WTC11 (cell line): ENCODE measurements at regions not wholly inside any gene's neighbourhood (a gene's known extent, or its start where the extent isn't known, plus 50 kb on each side); places are given as distances from the start of the nearest gene placed in this dataset.

Source experiments
- ATAC-seq: fragments of 200-7000 bp; cut with Tn5 transposase; 2 replicates; pipeline ENCODE4 v1.10.0; 2021; ENCODE audit warnings: mild to moderate bottlenecking, moderate library complexity
- CTCF ChIA-PET: fragments of 300-600 bp; sonication (Branson Sonifier 250); formaldehyde crosslinking; loops from one replicate; lab custom pipeline; 2021; ENCODE audit warnings: antibody characterized with exemption; lab: Charles Lee
- POLR2A ChIA-PET: fragments of 350-600 bp; sonication (Branson Sonifier 250); formaldehyde crosslinking; loops from one replicate; lab custom pipeline; 2021; ENCODE audit warnings: antibody characterized with exemption; lab: Charles Lee
- DNase-seq: peaks from one replicate; pipeline ENCODE4 v3.0.0; 2021; ENCODE audit warnings: low spot score
- H3K27ac Mint-ChIP-seq: 2 replicates; pipeline ENCODE4 v1.8.0; 2021; ENCODE audit warnings: mixed read lengths
- H3K27me3 Mint-ChIP-seq: 2 replicates; pipeline ENCODE4 v1.8.0; 2021; ENCODE audit warnings: low read depth, mild to moderate bottlenecking, moderate library complexity, mixed read lengths
- H3K36me3 Mint-ChIP-seq: 2 replicates; pipeline ENCODE4 v1.8.0; 2021; ENCODE audit warnings: mixed read lengths
- H3K4me1 Mint-ChIP-seq: 2 replicates; pipeline ENCODE4 v1.8.0; 2022; ENCODE audit warnings: mixed read lengths
- H3K4me3 Mint-ChIP-seq: 2 replicates; pipeline ENCODE4 v1.8.0; 2021; ENCODE audit warnings: mild to moderate bottlenecking, moderate library complexity, mixed read lengths
- H3K9me3 Mint-ChIP-seq: 2 replicates; pipeline ENCODE4 v1.8.0; 2021; ENCODE audit warnings: mixed read lengths
- CBFB ChIP-seq: sonication (generic); formaldehyde crosslinking; IDR thresholded peaks from 2 replicates; pipeline ENCODE4 v1.8.1; 2022; ENCODE audit warnings: mild to moderate bottlenecking, low read depth, missing genetic modification reagents
- NR2C2 ChIP-seq: sonication (generic); formaldehyde crosslinking; IDR thresholded peaks from 2 replicates; pipeline ENCODE4 v1.8.0; 2022; ENCODE audit warnings: mild to moderate bottlenecking, missing genetic modification reagents
- NR3C1 ChIP-seq: sonication (generic); formaldehyde crosslinking; conservative IDR thresholded peaks from 2 replicates; pipeline ENCODE4 v1.8.1; 2023; ENCODE audit warnings: low read depth, mild to moderate bottlenecking, missing genetic modification reagents
- TCF7 ChIP-seq: sonication (generic); formaldehyde crosslinking; IDR thresholded peaks from 2 replicates; pipeline ENCODE4 v1.8.0; 2022; ENCODE audit warnings: mild to moderate bottlenecking, low read depth, missing genetic modification reagents, moderate library complexity
- TP53 ChIP-seq: sonication (generic); formaldehyde crosslinking; IDR thresholded peaks from 2 replicates; pipeline ENCODE4 v1.8.1; 2023; ENCODE audit warnings: mild to moderate bottlenecking, missing genetic modification reagents
- ZNF138 ChIP-seq: sonication (generic); formaldehyde crosslinking; conservative IDR thresholded peaks from 2 replicates; pipeline ENCODE4 v1.8.1; 2022; ENCODE audit warnings: mild to moderate bottlenecking, moderate library complexity, missing genetic modification reagents
- TF ChIP-seq, protein P1 (sequence below): sonication (generic); formaldehyde crosslinking; IDR thresholded peaks from 2 replicates; pipeline ENCODE4 v1.8.0; 2023; ENCODE audit warnings: missing genetic modification reagents, mild to moderate bottlenecking, borderline replicate concordance
- TF ChIP-seq, protein P2 (sequence below): fragments of 250-450 bp; sonication (Bioruptor Pico); IDR thresholded peaks from 2 replicates; pipeline ENCODE4 v1.9.0; 2021; ENCODE audit warnings: mild to moderate bottlenecking
- TF ChIP-seq, protein P3 (sequence below): sonication (generic); formaldehyde crosslinking; conservative IDR thresholded peaks from 2 replicates; pipeline ENCODE4 v1.8.1; 2023; ENCODE audit warnings: mild to moderate bottlenecking, low read depth, missing genetic modification reagents, moderate library complexity
- TF ChIP-seq, protein P4 (sequence below): sonication (generic); formaldehyde crosslinking; IDR thresholded peaks from 2 replicates; pipeline ENCODE4 v1.8.1; 2023; ENCODE audit warnings: mild to moderate bottlenecking, missing genetic modification reagents
- TF ChIP-seq, protein P5 (sequence below): sonication (generic); formaldehyde crosslinking; IDR thresholded peaks from 2 replicates; pipeline ENCODE4 v1.8.0; 2023; ENCODE audit warnings: mild to moderate bottlenecking, missing genetic modification reagents
- TF ChIP-seq, protein P6 (sequence below): fragments of 200-600 bp; IDR thresholded peaks from 2 replicates; pipeline ENCODE4 v1.8.0; 2022; ENCODE audit warnings: antibody characterized with exemption
- TF ChIP-seq, protein P7 (sequence below): sonication (generic); formaldehyde crosslinking; IDR thresholded peaks from 2 replicates; pipeline ENCODE4 v1.8.0; 2022; ENCODE audit warnings: mild to moderate bottlenecking, missing genetic modification reagents
- TF ChIP-seq, protein P8 (sequence below): sonication (generic); formaldehyde crosslinking; IDR thresholded peaks from 2 replicates; pipeline ENCODE4 v1.8.0; 2022; ENCODE audit warnings: mild to moderate bottlenecking, missing genetic modification reagents
- TF ChIP-seq, protein P9 (sequence below): fragments of 250-450 bp; sonication (Bioruptor Pico); IDR thresholded peaks from 2 replicates; pipeline ENCODE4 v1.9.0; 2021; ENCODE audit warnings: mild to moderate bottlenecking

DNA sequence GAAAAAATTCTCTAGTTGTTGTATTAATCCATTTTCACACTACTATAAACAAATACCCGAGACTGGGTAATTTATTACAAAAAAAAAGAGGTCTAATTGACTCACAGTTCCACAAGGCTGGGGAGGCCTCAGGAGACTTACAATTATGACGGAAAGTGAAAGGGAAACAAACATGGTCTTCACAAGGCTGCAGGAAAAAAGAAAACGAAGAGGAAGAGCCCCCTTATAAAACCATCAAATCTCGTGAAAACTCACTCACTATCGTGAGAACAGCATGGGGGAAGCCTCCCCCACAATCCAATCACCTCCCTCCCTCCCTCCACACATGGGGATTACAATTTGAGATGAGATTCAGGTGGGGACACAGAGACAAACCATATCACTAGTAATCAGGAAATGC lies 61.7 kb upstream of the SPTBN1 start (continued):
- TF ChIP-seq, protein P1, sequence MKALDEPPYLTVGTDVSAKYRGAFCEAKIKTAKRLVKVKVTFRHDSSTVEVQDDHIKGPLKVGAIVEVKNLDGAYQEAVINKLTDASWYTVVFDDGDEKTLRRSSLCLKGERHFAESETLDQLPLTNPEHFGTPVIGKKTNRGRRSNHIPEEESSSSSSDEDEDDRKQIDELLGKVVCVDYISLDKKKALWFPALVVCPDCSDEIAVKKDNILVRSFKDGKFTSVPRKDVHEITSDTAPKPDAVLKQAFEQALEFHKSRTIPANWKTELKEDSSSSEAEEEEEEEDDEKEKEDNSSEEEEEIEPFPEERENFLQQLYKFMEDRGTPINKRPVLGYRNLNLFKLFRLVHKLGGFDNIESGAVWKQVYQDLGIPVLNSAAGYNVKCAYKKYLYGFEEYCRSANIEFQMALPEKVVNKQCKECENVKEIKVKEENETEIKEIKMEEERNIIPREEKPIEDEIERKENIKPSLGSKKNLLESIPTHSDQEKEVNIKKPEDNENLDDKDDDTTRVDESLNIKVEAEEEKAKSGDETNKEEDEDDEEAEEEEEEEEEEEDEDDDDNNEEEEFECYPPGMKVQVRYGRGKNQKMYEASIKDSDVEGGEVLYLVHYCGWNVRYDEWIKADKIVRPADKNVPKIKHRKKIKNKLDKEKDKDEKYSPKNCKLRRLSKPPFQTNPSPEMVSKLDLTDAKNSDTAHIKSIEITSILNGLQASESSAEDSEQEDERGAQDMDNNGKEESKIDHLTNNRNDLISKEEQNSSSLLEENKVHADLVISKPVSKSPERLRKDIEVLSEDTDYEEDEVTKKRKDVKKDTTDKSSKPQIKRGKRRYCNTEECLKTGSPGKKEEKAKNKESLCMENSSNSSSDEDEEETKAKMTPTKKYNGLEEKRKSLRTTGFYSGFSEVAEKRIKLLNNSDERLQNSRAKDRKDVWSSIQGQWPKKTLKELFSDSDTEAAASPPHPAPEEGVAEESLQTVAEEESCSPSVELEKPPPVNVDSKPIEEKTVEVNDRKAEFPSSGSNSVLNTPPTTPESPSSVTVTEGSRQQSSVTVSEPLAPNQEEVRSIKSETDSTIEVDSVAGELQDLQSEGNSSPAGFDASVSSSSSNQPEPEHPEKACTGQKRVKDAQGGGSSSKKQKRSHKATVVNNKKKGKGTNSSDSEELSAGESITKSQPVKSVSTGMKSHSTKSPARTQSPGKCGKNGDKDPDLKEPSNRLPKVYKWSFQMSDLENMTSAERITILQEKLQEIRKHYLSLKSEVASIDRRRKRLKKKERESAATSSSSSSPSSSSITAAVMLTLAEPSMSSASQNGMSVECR, result no peak
- TF ChIP-seq, protein P2, sequence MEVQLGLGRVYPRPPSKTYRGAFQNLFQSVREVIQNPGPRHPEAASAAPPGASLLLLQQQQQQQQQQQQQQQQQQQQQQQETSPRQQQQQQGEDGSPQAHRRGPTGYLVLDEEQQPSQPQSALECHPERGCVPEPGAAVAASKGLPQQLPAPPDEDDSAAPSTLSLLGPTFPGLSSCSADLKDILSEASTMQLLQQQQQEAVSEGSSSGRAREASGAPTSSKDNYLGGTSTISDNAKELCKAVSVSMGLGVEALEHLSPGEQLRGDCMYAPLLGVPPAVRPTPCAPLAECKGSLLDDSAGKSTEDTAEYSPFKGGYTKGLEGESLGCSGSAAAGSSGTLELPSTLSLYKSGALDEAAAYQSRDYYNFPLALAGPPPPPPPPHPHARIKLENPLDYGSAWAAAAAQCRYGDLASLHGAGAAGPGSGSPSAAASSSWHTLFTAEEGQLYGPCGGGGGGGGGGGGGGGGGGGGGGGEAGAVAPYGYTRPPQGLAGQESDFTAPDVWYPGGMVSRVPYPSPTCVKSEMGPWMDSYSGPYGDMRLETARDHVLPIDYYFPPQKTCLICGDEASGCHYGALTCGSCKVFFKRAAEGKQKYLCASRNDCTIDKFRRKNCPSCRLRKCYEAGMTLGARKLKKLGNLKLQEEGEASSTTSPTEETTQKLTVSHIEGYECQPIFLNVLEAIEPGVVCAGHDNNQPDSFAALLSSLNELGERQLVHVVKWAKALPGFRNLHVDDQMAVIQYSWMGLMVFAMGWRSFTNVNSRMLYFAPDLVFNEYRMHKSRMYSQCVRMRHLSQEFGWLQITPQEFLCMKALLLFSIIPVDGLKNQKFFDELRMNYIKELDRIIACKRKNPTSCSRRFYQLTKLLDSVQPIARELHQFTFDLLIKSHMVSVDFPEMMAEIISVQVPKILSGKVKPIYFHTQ (CRISPR knock-in tag), result no peak
- TF ChIP-seq TCF7, result no peak

DNA sequence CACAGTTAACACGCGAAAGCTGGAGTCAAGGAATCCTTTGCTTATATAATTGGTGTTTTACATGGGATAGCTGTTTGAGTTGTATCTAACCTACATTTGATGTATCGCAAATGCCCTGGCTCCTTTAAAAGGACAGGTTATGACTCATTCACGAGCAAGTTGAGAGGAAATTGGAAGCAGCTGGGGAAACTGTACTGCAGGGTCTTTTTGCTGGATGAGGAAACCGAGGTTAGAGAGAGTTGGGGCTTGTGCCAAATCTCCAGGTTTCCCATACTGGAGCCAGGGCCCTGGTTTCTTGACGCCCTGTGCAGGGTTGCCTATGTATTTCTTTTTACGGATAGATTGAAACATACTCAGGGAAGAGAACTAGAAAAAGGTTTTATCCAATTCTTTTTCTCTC lies 60.0 kb upstream of the SPTBN1 start:
- no peaks in the 10 kb centered on the region for H3K4me1 Mint-ChIP-seq
- CTCF ChIA-PET, result no interaction called here
- no peak for TF ChIP-seq NR3C1 (CRISPR knock-in tag)
- TF ChIP-seq, protein P3, sequence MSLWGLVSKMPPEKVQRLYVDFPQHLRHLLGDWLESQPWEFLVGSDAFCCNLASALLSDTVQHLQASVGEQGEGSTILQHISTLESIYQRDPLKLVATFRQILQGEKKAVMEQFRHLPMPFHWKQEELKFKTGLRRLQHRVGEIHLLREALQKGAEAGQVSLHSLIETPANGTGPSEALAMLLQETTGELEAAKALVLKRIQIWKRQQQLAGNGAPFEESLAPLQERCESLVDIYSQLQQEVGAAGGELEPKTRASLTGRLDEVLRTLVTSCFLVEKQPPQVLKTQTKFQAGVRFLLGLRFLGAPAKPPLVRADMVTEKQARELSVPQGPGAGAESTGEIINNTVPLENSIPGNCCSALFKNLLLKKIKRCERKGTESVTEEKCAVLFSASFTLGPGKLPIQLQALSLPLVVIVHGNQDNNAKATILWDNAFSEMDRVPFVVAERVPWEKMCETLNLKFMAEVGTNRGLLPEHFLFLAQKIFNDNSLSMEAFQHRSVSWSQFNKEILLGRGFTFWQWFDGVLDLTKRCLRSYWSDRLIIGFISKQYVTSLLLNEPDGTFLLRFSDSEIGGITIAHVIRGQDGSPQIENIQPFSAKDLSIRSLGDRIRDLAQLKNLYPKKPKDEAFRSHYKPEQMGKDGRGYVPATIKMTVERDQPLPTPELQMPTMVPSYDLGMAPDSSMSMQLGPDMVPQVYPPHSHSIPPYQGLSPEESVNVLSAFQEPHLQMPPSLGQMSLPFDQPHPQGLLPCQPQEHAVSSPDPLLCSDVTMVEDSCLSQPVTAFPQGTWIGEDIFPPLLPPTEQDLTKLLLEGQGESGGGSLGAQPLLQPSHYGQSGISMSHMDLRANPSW (CRISPR knock-in tag), result no peak
- TF ChIP-seq, protein P4, sequence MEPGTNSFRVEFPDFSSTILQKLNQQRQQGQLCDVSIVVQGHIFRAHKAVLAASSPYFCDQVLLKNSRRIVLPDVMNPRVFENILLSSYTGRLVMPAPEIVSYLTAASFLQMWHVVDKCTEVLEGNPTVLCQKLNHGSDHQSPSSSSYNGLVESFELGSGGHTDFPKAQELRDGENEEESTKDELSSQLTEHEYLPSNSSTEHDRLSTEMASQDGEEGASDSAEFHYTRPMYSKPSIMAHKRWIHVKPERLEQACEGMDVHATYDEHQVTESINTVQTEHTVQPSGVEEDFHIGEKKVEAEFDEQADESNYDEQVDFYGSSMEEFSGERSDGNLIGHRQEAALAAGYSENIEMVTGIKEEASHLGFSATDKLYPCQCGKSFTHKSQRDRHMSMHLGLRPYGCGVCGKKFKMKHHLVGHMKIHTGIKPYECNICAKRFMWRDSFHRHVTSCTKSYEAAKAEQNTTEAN (CRISPR knock-in tag), result no peak
- TF ChIP-seq, protein P5, sequence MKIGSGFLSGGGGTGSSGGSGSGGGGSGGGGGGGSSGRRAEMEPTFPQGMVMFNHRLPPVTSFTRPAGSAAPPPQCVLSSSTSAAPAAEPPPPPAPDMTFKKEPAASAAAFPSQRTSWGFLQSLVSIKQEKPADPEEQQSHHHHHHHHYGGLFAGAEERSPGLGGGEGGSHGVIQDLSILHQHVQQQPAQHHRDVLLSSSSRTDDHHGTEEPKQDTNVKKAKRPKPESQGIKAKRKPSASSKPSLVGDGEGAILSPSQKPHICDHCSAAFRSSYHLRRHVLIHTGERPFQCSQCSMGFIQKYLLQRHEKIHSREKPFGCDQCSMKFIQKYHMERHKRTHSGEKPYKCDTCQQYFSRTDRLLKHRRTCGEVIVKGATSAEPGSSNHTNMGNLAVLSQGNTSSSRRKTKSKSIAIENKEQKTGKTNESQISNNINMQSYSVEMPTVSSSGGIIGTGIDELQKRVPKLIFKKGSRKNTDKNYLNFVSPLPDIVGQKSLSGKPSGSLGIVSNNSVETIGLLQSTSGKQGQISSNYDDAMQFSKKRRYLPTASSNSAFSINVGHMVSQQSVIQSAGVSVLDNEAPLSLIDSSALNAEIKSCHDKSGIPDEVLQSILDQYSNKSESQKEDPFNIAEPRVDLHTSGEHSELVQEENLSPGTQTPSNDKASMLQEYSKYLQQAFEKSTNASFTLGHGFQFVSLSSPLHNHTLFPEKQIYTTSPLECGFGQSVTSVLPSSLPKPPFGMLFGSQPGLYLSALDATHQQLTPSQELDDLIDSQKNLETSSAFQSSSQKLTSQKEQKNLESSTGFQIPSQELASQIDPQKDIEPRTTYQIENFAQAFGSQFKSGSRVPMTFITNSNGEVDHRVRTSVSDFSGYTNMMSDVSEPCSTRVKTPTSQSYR (CRISPR knock-in tag), result no peak
- no peak for TF ChIP-seq TP53 (CRISPR knock-in tag)
- no peak for TF ChIP-seq CBFB (CRISPR knock-in tag)
- TF ChIP-seq, protein P6, sequence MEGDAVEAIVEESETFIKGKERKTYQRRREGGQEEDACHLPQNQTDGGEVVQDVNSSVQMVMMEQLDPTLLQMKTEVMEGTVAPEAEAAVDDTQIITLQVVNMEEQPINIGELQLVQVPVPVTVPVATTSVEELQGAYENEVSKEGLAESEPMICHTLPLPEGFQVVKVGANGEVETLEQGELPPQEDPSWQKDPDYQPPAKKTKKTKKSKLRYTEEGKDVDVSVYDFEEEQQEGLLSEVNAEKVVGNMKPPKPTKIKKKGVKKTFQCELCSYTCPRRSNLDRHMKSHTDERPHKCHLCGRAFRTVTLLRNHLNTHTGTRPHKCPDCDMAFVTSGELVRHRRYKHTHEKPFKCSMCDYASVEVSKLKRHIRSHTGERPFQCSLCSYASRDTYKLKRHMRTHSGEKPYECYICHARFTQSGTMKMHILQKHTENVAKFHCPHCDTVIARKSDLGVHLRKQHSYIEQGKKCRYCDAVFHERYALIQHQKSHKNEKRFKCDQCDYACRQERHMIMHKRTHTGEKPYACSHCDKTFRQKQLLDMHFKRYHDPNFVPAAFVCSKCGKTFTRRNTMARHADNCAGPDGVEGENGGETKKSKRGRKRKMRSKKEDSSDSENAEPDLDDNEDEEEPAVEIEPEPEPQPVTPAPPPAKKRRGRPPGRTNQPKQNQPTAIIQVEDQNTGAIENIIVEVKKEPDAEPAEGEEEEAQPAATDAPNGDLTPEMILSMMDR, result no peak
- TF ChIP-seq ZNF138 (CRISPR knock-in tag), result no peak
- TF ChIP-seq, protein P7, sequence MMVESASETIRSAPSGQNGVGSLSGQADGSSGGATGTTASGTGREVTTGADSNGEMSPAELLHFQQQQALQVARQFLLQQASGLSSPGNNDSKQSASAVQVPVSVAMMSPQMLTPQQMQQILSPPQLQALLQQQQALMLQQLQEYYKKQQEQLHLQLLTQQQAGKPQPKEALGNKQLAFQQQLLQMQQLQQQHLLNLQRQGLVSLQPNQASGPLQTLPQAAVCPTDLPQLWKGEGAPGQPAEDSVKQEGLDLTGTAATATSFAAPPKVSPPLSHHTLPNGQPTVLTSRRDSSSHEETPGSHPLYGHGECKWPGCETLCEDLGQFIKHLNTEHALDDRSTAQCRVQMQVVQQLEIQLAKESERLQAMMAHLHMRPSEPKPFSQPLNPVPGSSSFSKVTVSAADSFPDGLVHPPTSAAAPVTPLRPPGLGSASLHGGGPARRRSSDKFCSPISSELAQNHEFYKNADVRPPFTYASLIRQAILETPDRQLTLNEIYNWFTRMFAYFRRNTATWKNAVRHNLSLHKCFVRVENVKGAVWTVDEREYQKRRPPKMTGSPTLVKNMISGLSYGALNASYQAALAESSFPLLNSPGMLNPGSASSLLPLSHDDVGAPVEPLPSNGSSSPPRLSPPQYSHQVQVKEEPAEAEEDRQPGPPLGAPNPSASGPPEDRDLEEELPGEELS (CRISPR knock-in tag), result no peak
- TF ChIP-seq, protein P8, sequence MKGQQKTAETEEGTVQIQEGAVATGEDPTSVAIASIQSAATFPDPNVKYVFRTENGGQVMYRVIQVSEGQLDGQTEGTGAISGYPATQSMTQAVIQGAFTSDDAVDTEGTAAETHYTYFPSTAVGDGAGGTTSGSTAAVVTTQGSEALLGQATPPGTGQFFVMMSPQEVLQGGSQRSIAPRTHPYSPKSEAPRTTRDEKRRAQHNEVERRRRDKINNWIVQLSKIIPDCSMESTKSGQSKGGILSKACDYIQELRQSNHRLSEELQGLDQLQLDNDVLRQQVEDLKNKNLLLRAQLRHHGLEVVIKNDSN (CRISPR knock-in tag), result no peak
- no peak for TF ChIP-seq NR2C2
- TF ChIP-seq, protein P9, sequence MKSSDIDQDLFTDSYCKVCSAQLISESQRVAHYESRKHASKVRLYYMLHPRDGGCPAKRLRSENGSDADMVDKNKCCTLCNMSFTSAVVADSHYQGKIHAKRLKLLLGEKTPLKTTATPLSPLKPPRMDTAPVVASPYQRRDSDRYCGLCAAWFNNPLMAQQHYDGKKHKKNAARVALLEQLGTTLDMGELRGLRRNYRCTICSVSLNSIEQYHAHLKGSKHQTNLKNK, result no peak
- TF ChIP-seq, all 79 proteins: peak for 0
- POLR2A ChIA-PET, result no interaction called here
- Mint-ChIP-seq H3K36me3 (no peaks in the 10 kb centered on the region), H3K27ac (no peak overlapping the region), H3K27me3 (no peaks in the 10 kb centered on the region), H3K9me3 (no peaks in the 10 kb centered on the region), H3K4me3 (no peak overlapping the region)
- ATAC-seq, result no peak
- no peak for DNase-seq
